Uterus (tissue), 2 donors: ENCODE measurements at regions not wholly inside any gene's neighbourhood (a gene's known extent, or its start where the extent isn't known, plus 50 kb on each side); places are given as distances from the start of the nearest gene placed in this dataset.

Experiments
- POLR2A ChIP-seq, 2 donors: fragments of 450-650 bp; IDR thresholded peaks; one replicate each; pipeline ENCODE4 v1.6.1; 2016; ENCODE audit warnings: antibody characterized with exemption in 2 of 2, mild to moderate bottlenecking in 1 of 2, moderate library complexity in 1 of 2
- TF ChIP-seq, protein P1 (sequence below), 4 experiments: fragments of 200-600 bp in 2 of 4; fragments of 450-650 bp in 2 of 4; sonication (generic) in 2 of 4; IDR thresholded peaks; one replicate each; pipeline ENCODE4 v1.5.1; 2016 to 2019; ENCODE audit warnings: antibody characterized with exemption in 4 of 4, mild to moderate bottlenecking in 2 of 4, moderate library complexity in 1 of 4

DNA sequence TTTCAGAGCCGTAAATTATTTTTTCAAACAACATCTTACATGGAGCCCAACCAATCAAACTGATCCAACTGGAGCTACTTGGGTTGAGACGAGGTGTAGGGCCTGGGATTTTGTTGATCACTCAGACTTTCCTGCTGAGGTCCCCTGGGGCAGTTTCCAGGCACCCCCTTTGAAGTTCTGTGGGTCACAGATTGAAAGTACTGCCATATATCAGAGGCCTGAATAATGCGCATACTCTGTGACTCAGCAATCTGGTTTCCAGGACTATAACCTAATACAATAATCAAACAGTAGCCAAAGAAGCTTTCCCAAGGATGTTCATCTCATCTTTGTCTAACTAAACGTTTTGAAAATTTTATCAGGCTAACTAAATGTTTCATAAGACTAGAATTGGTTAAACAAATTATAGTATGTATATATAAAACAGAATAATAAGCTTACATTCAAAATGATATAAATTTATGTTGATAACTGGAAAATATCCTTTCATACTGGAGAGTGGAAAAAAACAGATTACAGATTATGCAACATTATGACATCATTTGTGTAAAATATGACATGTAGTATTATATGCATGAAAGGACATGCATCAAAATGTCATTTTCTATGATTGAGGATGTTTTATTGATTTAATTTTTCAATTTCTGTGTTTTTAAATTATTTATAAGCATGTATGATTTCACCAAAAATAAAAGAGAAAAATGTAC lies 617.1 kb downstream of the NTRK3 start:
- TF ChIP-seq, protein P1, sequence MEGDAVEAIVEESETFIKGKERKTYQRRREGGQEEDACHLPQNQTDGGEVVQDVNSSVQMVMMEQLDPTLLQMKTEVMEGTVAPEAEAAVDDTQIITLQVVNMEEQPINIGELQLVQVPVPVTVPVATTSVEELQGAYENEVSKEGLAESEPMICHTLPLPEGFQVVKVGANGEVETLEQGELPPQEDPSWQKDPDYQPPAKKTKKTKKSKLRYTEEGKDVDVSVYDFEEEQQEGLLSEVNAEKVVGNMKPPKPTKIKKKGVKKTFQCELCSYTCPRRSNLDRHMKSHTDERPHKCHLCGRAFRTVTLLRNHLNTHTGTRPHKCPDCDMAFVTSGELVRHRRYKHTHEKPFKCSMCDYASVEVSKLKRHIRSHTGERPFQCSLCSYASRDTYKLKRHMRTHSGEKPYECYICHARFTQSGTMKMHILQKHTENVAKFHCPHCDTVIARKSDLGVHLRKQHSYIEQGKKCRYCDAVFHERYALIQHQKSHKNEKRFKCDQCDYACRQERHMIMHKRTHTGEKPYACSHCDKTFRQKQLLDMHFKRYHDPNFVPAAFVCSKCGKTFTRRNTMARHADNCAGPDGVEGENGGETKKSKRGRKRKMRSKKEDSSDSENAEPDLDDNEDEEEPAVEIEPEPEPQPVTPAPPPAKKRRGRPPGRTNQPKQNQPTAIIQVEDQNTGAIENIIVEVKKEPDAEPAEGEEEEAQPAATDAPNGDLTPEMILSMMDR (IDR thresholded peaks at IDR 0.05): no peak
- TF ChIP-seq POLR2A (IDR thresholded peaks at IDR 0.05): no peak
